HepG2 (cell line): ENCODE measurements at regions not wholly inside any gene's neighbourhood (a gene's known extent, or its start where the extent isn't known, plus 50 kb on each side); places are given as distances from the start of the nearest gene placed in this dataset.

ENCODE experiments used
- ATAC-seq: fragments of 200-7000 bp; cut with Tn5 transposase; 3 replicates; pipeline ENCODE4 v1.9.1; 2020; ENCODE audit warnings: mild to moderate bottlenecking, moderate library complexity
- BruUV-seq: library from RNA; stranded (reverse); fragments of 400-500 nt; replicated peaks from 2 replicates; lab custom pipeline; 2021; lab: Mats Ljungman, UMichigan
- CTCF ChIA-PET: fragments of 300-600 bp; formaldehyde crosslinking; extraction: SDS; loops from one replicate; lab custom pipeline; 2021; ENCODE audit warnings: low total read pairs, inconsistent platforms, low intra/inter-chr PET ratio; lab: Yijun Ruan, JAX
- POLR2A ChIA-PET: fragments of 350-600 bp; sonication (Branson Sonifier 250); formaldehyde crosslinking; loops from one replicate; lab custom pipeline; 2020; ENCODE audit warnings: antibody characterized with exemption, inconsistent platforms; lab: Yijun Ruan, JAX
- DNase-seq: peaks from one replicate; pipeline ENCODE4 v3.0.0-alpha.2; 2015; ENCODE audit warnings: low spot score
- FAIRE-seq: peaks from 3 replicates; lab custom pipeline; 2011; peaks lifted over from hg19 to GRCh38; lab: Jason Lieb, UNC
- H2AFZ ChIP-seq: one replicate; pipeline ENCODE4 v1.6.1; 2011; ENCODE audit warnings: low read length, inconsistent platforms
- H3K27ac ChIP-seq: fragments of 300-600 bp; 3 replicates; pipeline ENCODE4 v1.8.0; 2011; ENCODE audit warnings: mixed run types, mild to moderate bottlenecking, mixed read lengths, low read length, inconsistent platforms; ENCODE audit not compliant: insufficient read depth; ENCODE audit errors: extremely low read length
- H3K27me3 ChIP-seq, 2 experiments: fragments of 200-600 bp in 1 of 2; 2 replicates in 1 of 2; 3 replicates in 1 of 2; pipeline versions ENCODE4 v1.6.0 to v1.8.0; 2011; ENCODE audit warnings: low read length in 2 of 2, mild to moderate bottlenecking in 2 of 2, moderate library complexity in 2 of 2, inconsistent platforms in 1 of 2; ENCODE audit not compliant: insufficient read depth in 2 of 2, control insufficient read depth in 1 of 2
- H3K36me3 ChIP-seq, 2 experiments: fragments of 200-600 bp in 1 of 2; replicated peaks in 1 of 2; 2 replicates in 1 of 2; 3 replicates in 1 of 2; pipeline versions ENCODE4 v1.5.1 to v1.8.0; 2011; ENCODE audit warnings: low read length in 2 of 2, inconsistent platforms in 1 of 2; ENCODE audit not compliant: insufficient read depth in 2 of 2, control insufficient read depth in 1 of 2
- H3K4me1 ChIP-seq: 2 replicates; pipeline ENCODE4 v1.5.1; 2012; ENCODE audit warnings: low read length, inconsistent platforms; ENCODE audit not compliant: insufficient read depth
- H3K4me2 ChIP-seq: 2 replicates; pipeline ENCODE4 v1.6.0; 2011; ENCODE audit warnings: low read depth, low read length, inconsistent platforms
- H3K4me3 ChIP-seq, 3 experiments: fragments of 200-600 bp in 1 of 3; sonication (generic), shearing (Covaris generic) in 1 of 3; replicated peaks in 1 of 3; 2 replicates each; pipeline ENCODE4 v1.5.1; 2011 to 2016; ENCODE audit warnings: low read length in 3 of 3, inconsistent platforms in 2 of 3, low read depth in 2 of 3, mild to moderate bottlenecking in 2 of 3, control low read depth in 1 of 3, mixed read lengths in 1 of 3; ENCODE audit not compliant: insufficient read depth in 1 of 3
- H3K79me2 ChIP-seq: one replicate; pipeline ENCODE4 v1.6.1; 2011; ENCODE audit warnings: low read length, inconsistent platforms; ENCODE audit not compliant: insufficient read depth
- H3K9ac ChIP-seq: 2 replicates; pipeline ENCODE4 v1.6.0; 2011; ENCODE audit warnings: mild to moderate bottlenecking, low read depth, low read length, inconsistent platforms; ENCODE audit not compliant: insufficient read depth
- H3K9me3 ChIP-seq: 2 replicates; pipeline ENCODE4 v1.5.1; 2012; ENCODE audit warnings: mild to moderate bottlenecking, low read length
- H4K20me1 ChIP-seq: 2 replicates; pipeline ENCODE4 v1.6.0; 2011; ENCODE audit warnings: inconsistent platforms, mild to moderate bottlenecking, low read length, moderate library complexity; ENCODE audit not compliant: insufficient read depth
- FIP1L1 ChIP-seq: fragments of 200-400 bp; formaldehyde crosslinking; IDR thresholded peaks from 2 replicates; pipeline ENCODE4 v1.6.1; 2018; ENCODE audit warnings: low read depth, mild to moderate bottlenecking, low read length, moderate library complexity, borderline replicate concordance; ENCODE audit not compliant: insufficient read depth
- FOXK2 ChIP-seq: fragments of 450-650 bp; IDR thresholded peaks from 2 replicates; pipeline ENCODE4 v1.6.1; 2016
- GRHL1 ChIP-seq: sonication (generic); formaldehyde crosslinking; conservative IDR thresholded peaks from 2 replicates; pipeline ENCODE4 v1.8.0; 2022; ENCODE audit warnings: missing genetic modification reagents
- HCFC1 ChIP-seq: fragments of 150-350 bp; IDR thresholded peaks from 2 replicates; pipeline ENCODE4 v1.6.1; 2014; ENCODE audit warnings: low read depth, low read length
- HNRNPK ChIP-seq: fragments of 200-400 bp; formaldehyde crosslinking; IDR thresholded peaks from 2 replicates; pipeline ENCODE4 v1.6.1; 2018; ENCODE audit warnings: low read length, low read depth, moderate library complexity, mild to moderate bottlenecking; ENCODE audit not compliant: poor library complexity, severe bottlenecking
- MBNL3 ChIP-seq: fragments of 250-450 bp; sonication (Bioruptor Pico); conservative IDR thresholded peaks from 2 replicates; pipeline ENCODE4 v1.8.0; 2022; ENCODE audit warnings: mild to moderate bottlenecking, inconsistent platforms
- NAIF1 ChIP-seq: sonication (generic); formaldehyde crosslinking; IDR thresholded peaks from 2 replicates; pipeline ENCODE4 v1.5.0; 2020; ENCODE audit warnings: mild to moderate bottlenecking, missing genetic modification reagents, borderline replicate concordance
- NFATC3 ChIP-seq: sonication (generic); formaldehyde crosslinking; IDR thresholded peaks from 2 replicates; pipeline ENCODE4 v1.5.1; 2020; ENCODE audit warnings: mild to moderate bottlenecking, missing genetic modification reagents
- NKX3-1 ChIP-seq: sonication (generic); formaldehyde crosslinking; IDR thresholded peaks from 2 replicates; pipeline ENCODE4 v1.5.0; 2020; ENCODE audit warnings: missing genetic modification reagents
- TRIM24 ChIP-seq: sonication (generic); formaldehyde crosslinking; IDR thresholded peaks from 2 replicates; pipeline ENCODE4 v1.8.0; 2022; ENCODE audit warnings: mild to moderate bottlenecking, missing genetic modification reagents
- ZBTB43 ChIP-seq: sonication (generic); formaldehyde crosslinking; conservative IDR thresholded peaks from 2 replicates; pipeline ENCODE4 v1.4.0; 2020; ENCODE audit warnings: missing genetic modification reagents
- ZNF10 ChIP-seq: sonication (generic); formaldehyde crosslinking; IDR thresholded peaks from 2 replicates; pipeline ENCODE4 v1.4.0; 2020; ENCODE audit warnings: mild to moderate bottlenecking, low read depth, missing genetic modification reagents, borderline replicate concordance
- ZNF121 ChIP-seq: sonication (generic); formaldehyde crosslinking; IDR thresholded peaks from 2 replicates; pipeline ENCODE4 v1.5.0; 2020; ENCODE audit warnings: mild to moderate bottlenecking, missing genetic modification reagents
- ZNF512 ChIP-seq: sonication (generic); formaldehyde crosslinking; IDR thresholded peaks from 2 replicates; pipeline ENCODE4 v1.4.0; 2020; ENCODE audit warnings: mild to moderate bottlenecking, missing genetic modification reagents
- ZNF737 ChIP-seq: sonication (generic); formaldehyde crosslinking; IDR thresholded peaks from 2 replicates; pipeline ENCODE4 v1.5.0; 2020; ENCODE audit warnings: missing genetic modification reagents, mild to moderate bottlenecking, borderline replicate concordance
- ZNF878 ChIP-seq: sonication (generic); formaldehyde crosslinking; IDR thresholded peaks from 2 replicates; pipeline ENCODE4 v1.8.1; 2023; ENCODE audit warnings: mild to moderate bottlenecking, missing genetic modification reagents, moderate library complexity
- WGBS: methylation state at CpG from one replicate; pipeline ENCODE4 v1.1.6; 2017; ENCODE audit warnings: low lambda C conversion rate; 5-methylcytosine and 5-hydroxymethylcytosine counted together
- in situ Hi-C: cut with HindIII; loops from 2 replicates; pipeline ENCODE4 v1.10.0; 2017; ENCODE audit warnings: low pct_unique_long_range_greater_than_20kb; ENCODE audit not compliant: extremely low pct_ligation_motif_present
- intact Hi-C: fragments of 100-400 bp; cut with micrococcal nuclease; formaldehyde crosslinking; loops from one replicate; pipeline ENCODE4 v1.10.0; 2022; ENCODE audit not compliant: unreplicated experiment
- TF ChIP-seq, protein P1 (sequence below): sonication (generic); formaldehyde crosslinking; IDR thresholded peaks from 2 replicates; pipeline ENCODE4 v1.5.1; 2020; ENCODE audit warnings: mild to moderate bottlenecking, moderate library complexity, missing genetic modification reagents

DNA sequence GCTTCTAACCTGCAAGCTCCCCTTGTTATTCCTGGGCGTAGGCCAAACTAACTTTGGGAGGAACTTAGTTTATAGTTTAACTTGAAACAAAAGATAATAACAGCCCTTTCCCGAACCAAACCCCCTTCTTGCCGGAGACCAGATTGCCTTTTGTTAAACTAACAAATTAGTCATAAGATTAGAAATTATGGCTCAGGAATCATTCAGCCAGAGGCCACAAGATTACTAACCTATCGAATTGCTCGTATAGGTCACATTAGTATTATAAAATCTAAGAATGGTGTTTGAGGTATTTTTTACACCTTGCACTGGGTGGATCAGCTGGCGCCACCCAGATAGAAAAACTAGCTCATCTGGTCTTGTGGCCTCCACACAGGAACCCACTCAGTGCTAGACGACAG, 65.3 kb upstream of the RAP2B start:
- intact Hi-C loops (loop anchor here (5.0 kb wide), 1 partner anchor 66 kb away; the partner anchor contains the start of gene RAP2B), in situ Hi-C loops (no loop called here)
- ChIA-PET CTCF (no interaction called here), POLR2A (no interaction called here)
- no peak overlapping the region for H2AFZ ChIP-seq
- FAIRE-seq (no peak), ATAC-seq (no peak), DNase-seq (no peak)
- H3K4me3 ChIP-seq: no peak overlapping the region
- no peaks in the 10 kb centered on the region for H3K79me2 ChIP-seq
- BruUV-seq: no TSS peak
- TF ChIP-seq ZNF878 (no peak), MBNL3 (CRISPR knock-in tag) (no peak), NAIF1 (CRISPR knock-in tag) (no peak), NFATC3 (CRISPR knock-in tag) (no peak), HCFC1 (no peak), TRIM24 (no peak), ZNF121 (CRISPR knock-in tag) (no peak), NKX3-1 (CRISPR knock-in tag) (no peak), ZNF737 (CRISPR knock-in tag) (no peak), FOXK2 (no peak), FIP1L1 (no peak), HNRNPK (no peak), ZNF10 (CRISPR knock-in tag) (no peak), GRHL1 (CRISPR knock-in tag) (no peak), ZNF512 (no peak), ZBTB43 (CRISPR knock-in tag) (no peak)
- TF ChIP-seq, protein P1, sequence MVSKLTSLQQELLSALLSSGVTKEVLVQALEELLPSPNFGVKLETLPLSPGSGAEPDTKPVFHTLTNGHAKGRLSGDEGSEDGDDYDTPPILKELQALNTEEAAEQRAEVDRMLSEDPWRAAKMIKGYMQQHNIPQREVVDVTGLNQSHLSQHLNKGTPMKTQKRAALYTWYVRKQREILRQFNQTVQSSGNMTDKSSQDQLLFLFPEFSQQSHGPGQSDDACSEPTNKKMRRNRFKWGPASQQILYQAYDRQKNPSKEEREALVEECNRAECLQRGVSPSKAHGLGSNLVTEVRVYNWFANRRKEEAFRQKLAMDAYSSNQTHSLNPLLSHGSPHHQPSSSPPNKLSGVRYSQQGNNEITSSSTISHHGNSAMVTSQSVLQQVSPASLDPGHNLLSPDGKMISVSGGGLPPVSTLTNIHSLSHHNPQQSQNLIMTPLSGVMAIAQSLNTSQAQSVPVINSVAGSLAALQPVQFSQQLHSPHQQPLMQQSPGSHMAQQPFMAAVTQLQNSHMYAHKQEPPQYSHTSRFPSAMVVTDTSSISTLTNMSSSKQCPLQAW: no peak
- no peak overlapping the region for H3K9ac ChIP-seq
- no peaks in the 10 kb centered on the region for H4K20me1 ChIP-seq
- no peaks in the 10 kb centered on the region for H3K27me3 ChIP-seq
- no peaks in the 10 kb centered on the region for H3K36me3 ChIP-seq
- no peak overlapping the region for H3K27ac ChIP-seq
- no peaks in the 10 kb centered on the region for H3K9me3 ChIP-seq
- no peaks in the 10 kb centered on the region for H3K4me1 ChIP-seq
- H3K4me2 ChIP-seq: no peak overlapping the region
- WGBS: 22% methylated on average over 7 of the region's 7 CpGs
